HUES6 (cell line): ENCODE measurements at regions not wholly inside any gene's neighbourhood (a gene's known extent, or its start where the extent isn't known, plus 50 kb on each side); places are given as distances from the start of the nearest gene placed in this dataset.
"Not testable (repeated sequence)": the region's sequence is repeated elsewhere in the genome, so short reads cannot be mapped to it uniquely, and the experiment has no call there.

ENCODE experiments used
- H3K27ac ChIP-seq: 2 replicates; pipeline ENCODE4 v1.7.0; 2013; ENCODE audit warnings: low read depth, mild to moderate bottlenecking, low read length, inconsistent platforms
- H3K27me3 ChIP-seq: 2 replicates; pipeline ENCODE4 v1.6.1; 2013; ENCODE audit warnings: low read length; ENCODE audit not compliant: control insufficient read depth, insufficient read depth
- H3K36me3 ChIP-seq: 2 replicates; pipeline ENCODE4 v1.6.1; 2013; ENCODE audit warnings: low read length; ENCODE audit not compliant: control insufficient read depth, insufficient read depth
- H3K4me1 ChIP-seq: 2 replicates; pipeline ENCODE4 v1.6.1; 2013; ENCODE audit warnings: low read length; ENCODE audit not compliant: control insufficient read depth, insufficient read depth
- H3K4me3 ChIP-seq: 2 replicates; pipeline ENCODE4 v1.5.1; 2013; ENCODE audit warnings: low read depth, low read length
- H3K9ac ChIP-seq: one replicate; pipeline ENCODE4 v1.6.1; 2013; ENCODE audit warnings: mild to moderate bottlenecking, low read length
- H3K9me3 ChIP-seq: 2 replicates; pipeline ENCODE4 v1.6.1; 2013; ENCODE audit warnings: low read depth, low read length; ENCODE audit not compliant: control insufficient read depth, insufficient read depth

DNA sequence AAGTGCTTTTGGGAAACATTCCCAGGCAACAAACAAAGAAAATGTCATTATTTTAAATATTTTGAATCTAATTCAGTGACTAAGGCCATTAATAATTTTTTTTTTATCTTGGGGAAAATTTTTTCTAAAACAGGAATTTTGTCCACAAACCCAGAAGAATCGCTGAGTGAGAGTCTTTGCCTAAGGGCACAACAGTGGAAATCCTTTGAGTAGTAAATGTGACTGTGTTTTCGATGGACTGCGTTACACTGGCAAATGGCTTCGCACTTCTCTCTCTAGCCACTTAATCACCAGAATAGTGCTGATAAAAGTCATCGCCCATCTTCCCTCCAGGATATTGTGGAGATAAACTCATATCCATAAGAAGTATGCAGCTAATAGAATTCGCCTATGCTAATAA lies 430.3 kb upstream of the AKR1E2 start:
- H3K4me3 ChIP-seq, result no peak overlapping the region
- no peaks in the 10 kb centered on the region for H3K9me3 ChIP-seq
- H3K36me3 ChIP-seq, result no peaks in the 10 kb centered on the region
- H3K27me3 ChIP-seq, result no peaks in the 10 kb centered on the region
- no peak overlapping the region for H3K27ac ChIP-seq
- H3K9ac ChIP-seq, result no peak overlapping the region
- H3K4me1 ChIP-seq, result no peaks in the 10 kb centered on the region

DNA sequence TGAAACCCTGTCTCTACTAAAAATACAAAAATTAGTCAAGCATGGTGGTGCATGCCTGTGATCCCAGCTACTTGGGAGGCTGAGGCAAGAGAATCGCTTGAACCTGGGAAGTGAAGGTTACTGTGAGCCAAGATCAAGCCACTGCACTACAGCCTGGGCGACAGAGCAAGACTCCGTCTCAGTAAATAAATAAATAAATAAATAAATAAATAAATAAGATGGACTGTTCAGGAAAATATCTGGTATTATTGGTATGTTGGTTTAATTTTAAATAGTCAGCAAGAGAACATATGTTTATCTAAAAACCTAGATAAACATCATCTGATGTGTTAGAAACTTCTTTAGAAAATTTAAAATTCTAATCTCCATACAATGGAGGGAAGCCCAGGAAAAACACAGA lies 431.6 kb upstream of the AKR1E2 start:
- not testable (repeated sequence) for H3K36me3 ChIP-seq, H3K27ac ChIP-seq, H3K9me3 ChIP-seq, H3K27me3 ChIP-seq, H3K9ac ChIP-seq, H3K4me1 ChIP-seq, H3K4me3 ChIP-seq

GRCh38 chr10:4391683-4392082 lies 434.3 kb upstream of the AKR1E2 start:
- no peaks in the 10 kb centered on the region for H3K4me1 ChIP-seq
- H3K27ac ChIP-seq, result no peak overlapping the region
- no peak overlapping the region for H3K4me3 ChIP-seq
- H3K27me3 ChIP-seq, result no peaks in the 10 kb centered on the region
- no peak overlapping the region for H3K9ac ChIP-seq
- H3K9me3 ChIP-seq, result no peaks in the 10 kb centered on the region
- no peaks in the 10 kb centered on the region for H3K36me3 ChIP-seq

- no peaks in the 10 kb centered on the region for H3K9me3 ChIP-seq
- H3K4me3 ChIP-seq, result no peak overlapping the region
- no peaks in the 10 kb centered on the region for H3K27me3 ChIP-seq
- no peaks in the 10 kb centered on the region for H3K36me3 ChIP-seq
- H3K4me1 ChIP-seq, result no peaks in the 10 kb centered on the region
- H3K9ac ChIP-seq, result no peak overlapping the region
- no peak overlapping the region for H3K27ac ChIP-seq
These were observed 435.8 kb upstream of the AKR1E2 start for GRCh38 chr10:4390219-4390618.

DNA sequence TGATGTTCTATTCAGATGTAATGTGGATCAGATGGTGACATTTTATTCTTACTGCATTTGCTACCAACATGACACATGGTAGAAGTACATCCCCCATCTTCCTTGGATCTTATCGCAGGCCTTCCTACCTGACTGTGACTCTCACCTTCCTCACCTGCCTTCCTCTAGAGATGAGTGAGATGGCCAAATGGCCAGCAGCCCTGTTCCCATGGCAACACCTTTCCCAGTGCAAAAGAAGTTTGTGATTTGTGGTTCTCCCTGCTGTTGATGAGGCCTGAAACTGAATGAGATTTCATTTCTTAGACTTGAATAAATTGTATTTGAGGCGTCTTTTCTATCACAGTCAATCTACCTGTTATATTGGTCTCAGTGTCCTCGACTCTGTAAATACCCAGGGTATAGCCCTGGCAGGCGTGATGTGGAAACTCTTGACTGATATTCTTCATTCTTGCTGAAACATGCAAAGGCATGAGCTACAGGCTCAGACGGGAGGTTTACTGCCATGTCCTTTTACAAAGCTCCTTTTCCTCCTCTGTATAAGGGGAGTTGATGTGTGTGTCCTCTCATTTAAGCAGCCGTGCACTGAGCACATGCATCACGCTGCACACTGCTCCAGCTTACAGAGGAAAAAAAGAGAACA lies 440.7 kb upstream of the AKR1E2 start:
- H3K27ac ChIP-seq, result no peak overlapping the region
- no peaks in the 10 kb centered on the region for H3K27me3 ChIP-seq
- no peak overlapping the region for H3K9ac ChIP-seq
- H3K4me1 ChIP-seq, result no peaks in the 10 kb centered on the region
- H3K4me3 ChIP-seq, result no peak overlapping the region
- H3K9me3 ChIP-seq, result no peaks in the 10 kb centered on the region
- H3K36me3 ChIP-seq, result no peaks in the 10 kb centered on the region

DNA sequence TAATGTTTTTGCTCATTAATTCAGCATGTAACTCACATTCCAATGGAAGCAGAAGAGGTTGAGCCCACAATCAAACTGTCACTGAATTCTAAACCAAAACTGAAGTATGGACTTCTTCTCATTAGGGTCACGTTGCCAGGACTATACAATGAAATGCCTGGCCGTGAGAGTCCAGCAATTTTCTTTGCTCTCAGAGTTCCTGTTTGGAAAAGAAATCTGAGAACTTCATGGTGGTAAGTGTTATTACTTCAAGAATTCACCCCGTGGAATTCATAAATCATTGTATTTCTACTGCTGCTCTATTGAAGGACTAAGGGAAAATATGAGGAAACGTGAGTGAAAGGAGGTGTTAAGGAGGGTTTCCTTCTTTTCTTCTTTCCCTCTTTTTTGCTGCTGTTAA lies 441.8 kb upstream of the AKR1E2 start:
- H3K27ac ChIP-seq, result no peak overlapping the region
- H3K9ac ChIP-seq, result no peak overlapping the region
- no peaks in the 10 kb centered on the region for H3K9me3 ChIP-seq
- no peaks in the 10 kb centered on the region for H3K4me1 ChIP-seq
- H3K4me3 ChIP-seq, result no peak overlapping the region
- H3K27me3 ChIP-seq, result no peaks in the 10 kb centered on the region
- H3K36me3 ChIP-seq, result no peaks in the 10 kb centered on the region

GRCh38 chr10:4383651-4384098 lies 442.3 kb upstream of the AKR1E2 start:
- H3K4me3 ChIP-seq, result no peak overlapping the region

GRCh38 chr10:4382811-4383210 lies 443.2 kb upstream of the AKR1E2 start:
- Histone ChIP-seq H3K27ac (no peak overlapping the region), H3K9me3 (no peaks in the 10 kb centered on the region), H3K4me1 (no peaks in the 10 kb centered on the region), H3K9ac (no peak overlapping the region), H3K27me3 (no peaks in the 10 kb centered on the region), H3K36me3 (no peaks in the 10 kb centered on the region), H3K4me3 (no peak overlapping the region)

More at GRCh38 chr10:4383651-4384098, 442.3 kb upstream of the AKR1E2 start:
- Histone ChIP-seq H3K4me1 (no peaks in the 10 kb centered on the region), H3K36me3 (no peaks in the 10 kb centered on the region), H3K9ac (no peak overlapping the region), H3K9me3 (no peaks in the 10 kb centered on the region), H3K27ac (no peak overlapping the region), H3K27me3 (no peaks in the 10 kb centered on the region)

- Histone ChIP-seq H3K27me3 (no peaks in the 10 kb centered on the region), H3K9me3 (no peaks in the 10 kb centered on the region), H3K9ac (no peak overlapping the region), H3K27ac (no peak overlapping the region), H3K4me1 (no peaks in the 10 kb centered on the region), H3K4me3 (no peak overlapping the region), H3K36me3 (no peaks in the 10 kb centered on the region)
These were observed 452.4 kb upstream of the AKR1E2 start for GRCh38 chr10:4373612-4374011.

GRCh38 chr10:4373098-4373497 lies 452.9 kb upstream of the AKR1E2 start:
- H3K9me3 ChIP-seq, result no peaks in the 10 kb centered on the region
- H3K4me3 ChIP-seq, result no peak overlapping the region
- H3K27me3 ChIP-seq, result no peaks in the 10 kb centered on the region
- H3K36me3 ChIP-seq, result no peaks in the 10 kb centered on the region
- no peak overlapping the region for H3K27ac ChIP-seq
- H3K9ac ChIP-seq, result no peak overlapping the region
- H3K4me1 ChIP-seq, result no peaks in the 10 kb centered on the region

GRCh38 chr10:4372601-4373000 lies 453.4 kb upstream of the AKR1E2 start:
- H3K4me1 ChIP-seq, result no peaks in the 10 kb centered on the region
- H3K9me3 ChIP-seq, result no peaks in the 10 kb centered on the region
- H3K27ac ChIP-seq, result no peak overlapping the region
- H3K27me3 ChIP-seq, result no peaks in the 10 kb centered on the region
- no peak overlapping the region for H3K4me3 ChIP-seq
- no peaks in the 10 kb centered on the region for H3K36me3 ChIP-seq
- no peak overlapping the region for H3K9ac ChIP-seq
